BE2C (cell line): ENCODE measurements at regions not wholly inside any gene's neighbourhood (a gene's known extent, or its start where the extent isn't known, plus 50 kb on each side); places are given as distances from the start of the nearest gene placed in this dataset.

Experiments used
- DNase-seq: peaks from one replicate; pipeline ENCODE4 v3.0.0-alpha.2; 2020
- H3K27me3 ChIP-seq: fragments of 250-450 bp; sonication (Bioruptor Pico); 2 replicates; pipeline ENCODE4 v1.5.1; 2020; ENCODE audit warnings: mild to moderate bottlenecking
- H3K36me3 ChIP-seq: fragments of 250-450 bp; sonication (Bioruptor Pico); 2 replicates; pipeline ENCODE4 v1.5.1; 2020; ENCODE audit warnings: mild to moderate bottlenecking
- H3K4me1 ChIP-seq: fragments of 250-450 bp; sonication (Bioruptor Pico); 2 replicates; pipeline ENCODE4 v1.5.1; 2020
- H3K4me3 ChIP-seq: 2 replicates; pipeline ENCODE4 v1.5.1; 2011; ENCODE audit warnings: low read depth, low read length
- H3K9me3 ChIP-seq: fragments of 250-450 bp; sonication (Bioruptor Pico); 2 replicates; pipeline ENCODE4 v1.5.1; 2020
- TF ChIP-seq, protein P1 (sequence below): IDR thresholded peaks from 2 replicates; pipeline ENCODE4 v1.5.1; 2012; ENCODE audit warnings: mild to moderate bottlenecking, low read depth, low read length

DNA sequence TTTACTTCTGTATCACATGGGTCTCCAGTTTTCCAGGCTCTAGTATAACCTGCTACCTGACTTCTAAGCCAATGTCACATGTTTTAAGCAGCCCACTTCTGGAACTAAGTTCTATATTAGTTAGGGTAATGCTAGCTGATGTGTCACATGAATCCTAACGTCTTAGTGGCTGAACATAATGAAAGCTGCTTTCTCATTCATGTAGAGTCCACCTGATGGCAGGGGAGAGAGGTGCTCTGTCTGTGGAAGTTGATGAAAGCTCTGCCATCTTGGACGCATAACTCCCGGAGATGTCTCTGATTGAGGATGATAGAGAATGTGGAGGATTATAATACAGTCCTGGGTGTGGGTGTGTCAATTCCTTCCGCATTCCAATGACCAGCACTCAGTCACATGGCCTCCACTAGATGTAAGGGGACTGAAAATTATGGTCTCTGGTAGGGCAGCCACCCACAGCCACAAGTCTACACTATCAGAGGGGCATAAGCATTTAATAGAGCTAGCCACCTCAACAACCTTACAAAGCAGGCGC lies 234.4 kb upstream of the CRY1 start:
- no peaks in the 10 kb centered on the region for H3K9me3 ChIP-seq
- no peak for DNase-seq
- peaks cover 21% of the 10 kb centered on the region for H3K27me3 ChIP-seq
- TF ChIP-seq, protein P1, sequence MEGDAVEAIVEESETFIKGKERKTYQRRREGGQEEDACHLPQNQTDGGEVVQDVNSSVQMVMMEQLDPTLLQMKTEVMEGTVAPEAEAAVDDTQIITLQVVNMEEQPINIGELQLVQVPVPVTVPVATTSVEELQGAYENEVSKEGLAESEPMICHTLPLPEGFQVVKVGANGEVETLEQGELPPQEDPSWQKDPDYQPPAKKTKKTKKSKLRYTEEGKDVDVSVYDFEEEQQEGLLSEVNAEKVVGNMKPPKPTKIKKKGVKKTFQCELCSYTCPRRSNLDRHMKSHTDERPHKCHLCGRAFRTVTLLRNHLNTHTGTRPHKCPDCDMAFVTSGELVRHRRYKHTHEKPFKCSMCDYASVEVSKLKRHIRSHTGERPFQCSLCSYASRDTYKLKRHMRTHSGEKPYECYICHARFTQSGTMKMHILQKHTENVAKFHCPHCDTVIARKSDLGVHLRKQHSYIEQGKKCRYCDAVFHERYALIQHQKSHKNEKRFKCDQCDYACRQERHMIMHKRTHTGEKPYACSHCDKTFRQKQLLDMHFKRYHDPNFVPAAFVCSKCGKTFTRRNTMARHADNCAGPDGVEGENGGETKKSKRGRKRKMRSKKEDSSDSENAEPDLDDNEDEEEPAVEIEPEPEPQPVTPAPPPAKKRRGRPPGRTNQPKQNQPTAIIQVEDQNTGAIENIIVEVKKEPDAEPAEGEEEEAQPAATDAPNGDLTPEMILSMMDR: no peak
- H3K4me1 ChIP-seq: no peaks in the 10 kb centered on the region
- no peak overlapping the region for H3K4me3 ChIP-seq
- no peaks in the 10 kb centered on the region for H3K36me3 ChIP-seq

DNA sequence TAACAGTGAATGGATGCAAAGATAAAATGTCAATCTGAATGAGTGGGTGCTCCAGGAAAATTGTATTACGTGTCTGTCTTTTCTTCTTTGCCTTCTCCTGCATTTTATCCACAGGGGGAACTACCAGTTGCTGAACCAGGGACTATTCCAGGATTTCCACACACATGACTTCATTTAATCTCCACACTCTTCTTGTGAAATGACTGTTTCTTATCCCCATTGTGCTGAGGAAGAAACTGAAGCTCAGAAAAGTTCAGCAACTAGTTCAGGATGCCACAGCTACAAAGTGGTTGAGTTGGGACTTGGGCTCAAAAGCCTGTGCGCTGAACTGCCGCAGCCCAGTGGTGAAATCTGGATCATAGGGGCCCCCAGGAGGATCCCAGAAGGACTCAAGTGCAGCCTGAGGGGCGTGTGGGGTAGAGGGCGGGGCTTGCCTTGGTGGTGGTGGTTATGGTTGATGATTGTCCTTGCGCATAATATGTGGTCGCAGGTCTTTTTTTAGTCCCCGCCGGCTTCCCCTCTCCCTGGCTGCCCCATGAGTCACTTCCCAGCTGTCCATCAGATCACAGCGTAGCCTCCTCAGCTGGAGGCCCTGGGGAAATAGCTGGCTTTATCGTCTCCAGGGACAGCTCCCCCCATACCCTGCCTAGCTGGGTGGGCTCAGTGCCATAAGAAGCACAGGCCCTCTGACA lies 235.2 kb upstream of the CRY1 start:
- H3K4me3 ChIP-seq: no peak overlapping the region
- H3K4me1 ChIP-seq: no peaks in the 10 kb centered on the region
- peaks cover 12% of the 10 kb centered on the region for H3K27me3 ChIP-seq
- H3K9me3 ChIP-seq: no peaks in the 10 kb centered on the region
- TF ChIP-seq, protein P1: no peak
- no peaks in the 10 kb centered on the region for H3K36me3 ChIP-seq
- no peak for DNase-seq

DNA sequence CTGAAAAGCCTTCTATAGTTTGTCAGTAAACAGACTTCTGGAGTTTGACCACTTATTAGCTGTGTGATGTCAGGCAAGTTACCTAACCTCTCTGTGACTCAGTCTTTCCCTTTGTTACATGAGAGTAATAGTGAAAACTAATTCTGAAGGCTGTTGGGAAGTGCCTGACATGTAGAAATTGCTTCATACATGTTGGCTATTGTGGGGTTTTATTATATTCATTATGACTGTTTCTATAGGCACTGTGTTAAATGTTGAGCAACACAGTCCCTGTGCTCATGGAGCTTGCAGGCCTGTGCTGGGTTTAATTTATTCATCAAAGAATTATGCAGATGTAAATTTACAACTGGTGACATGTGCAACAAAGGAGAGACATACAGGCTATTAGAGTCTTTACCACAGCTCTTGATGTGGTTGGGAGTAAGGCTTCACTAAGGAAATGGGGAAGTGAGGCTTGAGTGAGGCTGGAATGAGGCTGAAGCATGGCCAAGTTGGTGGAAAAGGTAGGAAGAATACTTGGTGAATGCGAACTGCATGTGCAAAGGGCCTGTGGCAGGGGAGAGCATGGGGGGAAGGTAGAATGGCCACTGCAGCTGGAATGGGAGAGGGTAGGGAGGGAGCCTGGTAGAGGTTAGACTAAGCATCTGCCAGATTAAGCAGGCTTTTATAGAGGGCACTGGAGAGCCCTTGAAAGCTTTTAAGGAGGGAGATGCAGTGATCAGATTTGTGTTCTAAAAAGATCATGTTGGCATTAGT lies 236.4 kb upstream of the CRY1 start:
- Histone ChIP-seq H3K4me3 (no peak overlapping the region), H3K9me3 (no peaks in the 10 kb centered on the region), H3K4me1 (no peaks in the 10 kb centered on the region), H3K27me3 (peaks cover 5% of the 10 kb centered on the region; the same call in 1 of the 2 replicates), H3K36me3 (no peaks in the 10 kb centered on the region)
- no peak for DNase-seq
- TF ChIP-seq, protein P1: no peak

DNA sequence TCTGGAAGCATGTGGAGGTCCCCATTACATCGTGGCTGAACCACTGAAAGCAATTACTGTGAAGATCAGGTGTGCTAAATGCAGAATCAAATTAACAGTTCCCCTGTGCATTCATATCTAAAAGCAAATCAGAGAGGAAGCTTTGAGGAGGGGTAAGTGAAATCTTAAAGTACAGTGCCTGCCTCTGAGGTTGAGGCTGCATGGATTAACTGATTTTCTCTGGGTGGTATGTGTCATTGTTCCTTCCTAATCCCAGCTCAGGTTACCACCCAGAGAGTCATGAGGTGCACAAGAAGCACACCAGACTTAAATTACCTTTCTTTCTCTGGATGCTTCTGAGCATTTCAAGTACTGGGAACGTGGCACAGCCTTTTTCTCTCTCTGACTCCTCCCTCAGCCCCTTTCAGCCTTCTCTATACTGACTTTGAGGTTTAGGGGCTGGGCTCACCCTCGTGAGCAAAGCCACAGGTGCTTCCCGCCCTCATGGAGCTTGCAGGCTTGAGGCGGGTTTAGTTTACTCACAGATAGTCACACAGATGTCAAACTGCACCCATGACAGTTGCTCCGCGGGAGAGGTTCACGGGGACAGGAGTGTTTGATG lies 237.6 kb upstream of the CRY1 start:
- Histone ChIP-seq H3K27me3 (no peaks in the 10 kb centered on the region; the same call in 1 of the 2 replicates), H3K4me1 (no peaks in the 10 kb centered on the region), H3K9me3 (no peaks in the 10 kb centered on the region; the same call in 1 of the 2 replicates), H3K36me3 (no peaks in the 10 kb centered on the region), H3K4me3 (no peak overlapping the region)
- DNase-seq: no peak
- TF ChIP-seq, protein P1: no peak

DNA sequence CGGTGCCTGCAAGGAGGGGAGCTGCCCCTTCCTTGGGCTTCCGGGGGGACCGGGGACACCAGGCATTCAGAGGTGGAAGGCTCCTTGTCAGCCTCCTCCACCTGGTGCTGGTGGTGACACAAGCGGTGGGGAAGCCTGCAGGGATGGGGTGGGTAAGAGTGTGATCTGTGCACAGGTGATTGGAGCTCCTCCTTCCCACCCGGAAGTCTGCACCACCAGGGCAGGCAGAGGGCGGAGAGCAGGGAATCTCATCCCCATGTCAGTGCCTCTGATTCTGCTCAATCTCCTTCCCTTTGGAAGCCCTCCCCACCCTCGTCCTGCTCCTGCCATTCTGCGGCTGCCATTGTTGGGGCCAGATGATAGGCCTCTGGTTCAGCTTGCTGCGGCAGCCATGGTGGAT lies 238.1 kb upstream of the CRY1 start:
- H3K4me1 ChIP-seq: no peaks in the 10 kb centered on the region
- peaks cover 3% of the 10 kb centered on the region for H3K27me3 ChIP-seq
- no peaks in the 10 kb centered on the region for H3K36me3 ChIP-seq
- H3K4me3 ChIP-seq: no peak overlapping the region
- TF ChIP-seq, protein P1: no peak
- H3K9me3 ChIP-seq: no peaks in the 10 kb centered on the region; the same call in 1 of the 2 replicates
- no peak for DNase-seq
